ENCODE measurements at regions not wholly inside any gene's neighbourhood (a gene's known extent, or its start where the extent isn't known, plus 50 kb on each side); places are given as distances from the start of the nearest gene placed in this dataset.

GRCh38 chr14:29030970-29031369, 264.4 kb downstream of the FOXG1 start:
- intact Hi-C loops (cut with micrococcal nuclease), result no loop called here
- H3K36me3 Mint-ChIP-seq, result no peaks in the 10 kb centered on the region
- H3K27me3 Mint-ChIP-seq (ENCODE audit: low read depth in 3 of 3), result no peaks in the 10 kb centered on the region
- H3K27ac ChIP-seq (ENCODE audit: low read depth in 1 of 2, low read length in 2 of 2), result no peak overlapping the region
- H3K9ac ChIP-seq (ENCODE audit: insufficient read depth, low read length, poor library complexity, severe bottlenecking), result no peak overlapping the region
- no peak overlapping the region for H3K4me2 ChIP-seq (replicated peaks; ENCODE audit: extremely low read depth, low read length, poor library complexity, severe bottlenecking)
- H3K9me3 Mint-ChIP-seq, result peaks cover 0 to 8% (median 4%) of the 10 kb centered on the region in 7 donors
- DNase-seq, result no peak
- peaks cover 0 to 4% of the 10 kb centered on the region in 2 donors for H3K9me3 ChIP-seq (replicated peaks in 1 of 2; ENCODE audit: control insufficient read depth in 1 of 2, insufficient read depth in 1 of 2, low read length in 2 of 2)
- no peaks in the 10 kb centered on the region for H3K79me2 ChIP-seq (ENCODE audit: insufficient read depth, low read length)
- H2AFZ ChIP-seq (ENCODE audit: insufficient read depth, low read depth, low read length, poor library complexity, severe bottlenecking), result no peak overlapping the region
- H3K4me3 ChIP-seq (replicated peaks in 1 of 3; ENCODE audit: low read depth in 2 of 3, low read length in 3 of 3), result no peak overlapping the region
- no peak overlapping the region for H3K27ac Mint-ChIP-seq
- TF ChIP-seq CTCF (IDR thresholded peaks at IDR 0.05), result no peak
- H4K20me1 ChIP-seq (ENCODE audit: insufficient read depth, low read length), result no peaks in the 10 kb centered on the region
- no peaks in the 10 kb centered on the region for H3K4me1 Mint-ChIP-seq
- no peaks in the 10 kb centered on the region for H3K4me1 ChIP-seq (ENCODE audit: control insufficient read depth in 1 of 2, insufficient read depth in 2 of 2, low read length in 2 of 2)
- no CpG with 5 or more reads among the region's 2 CpGs for WGBS (ENCODE audit: insufficient coverage)
- H3K27me3 ChIP-seq (ENCODE audit: control insufficient read depth in 2 of 2, insufficient read depth in 2 of 2, low read length in 2 of 2), result no peaks in the 10 kb centered on the region
- no peak overlapping the region for H3K4me3 Mint-ChIP-seq
- H3K36me3 ChIP-seq (replicated peaks in 1 of 2; ENCODE audit: control insufficient read depth in 1 of 2, insufficient read depth in 2 of 2, low read length in 2 of 2), result no peaks in the 10 kb centered on the region

- Mint-ChIP-seq H3K27me3 (ENCODE audit: low read depth in 3 of 3) (no peaks in the 10 kb centered on the region), H3K36me3 (no peaks in the 10 kb centered on the region), H3K9me3 (no peaks in the 10 kb centered on the region), H3K4me1 (no peaks in the 10 kb centered on the region), H3K27ac (no peak overlapping the region), H3K4me3 (no peak overlapping the region)
- Histone ChIP-seq H3K27me3 (ENCODE audit: control insufficient read depth in 2 of 2, insufficient read depth in 2 of 2, low read length in 2 of 2) (no peaks in the 10 kb centered on the region), H3K9ac (ENCODE audit: insufficient read depth, low read length, poor library complexity, severe bottlenecking) (no peak overlapping the region), H3K27ac (ENCODE audit: low read depth in 1 of 2, low read length in 2 of 2) (no peak overlapping the region), H4K20me1 (ENCODE audit: insufficient read depth, low read length) (no peaks in the 10 kb centered on the region), H3K79me2 (ENCODE audit: insufficient read depth, low read length) (no peaks in the 10 kb centered on the region), H2AFZ (ENCODE audit: insufficient read depth, low read depth, low read length, poor library complexity, severe bottlenecking) (no peak overlapping the region), H3K4me1 (ENCODE audit: control insufficient read depth in 1 of 2, insufficient read depth in 2 of 2, low read length in 2 of 2) (no peaks in the 10 kb centered on the region), H3K9me3 (replicated peaks in 1 of 2; ENCODE audit: control insufficient read depth in 1 of 2, insufficient read depth in 1 of 2, low read length in 2 of 2) (no peaks in the 10 kb centered on the region), H3K36me3 (replicated peaks in 1 of 2; ENCODE audit: control insufficient read depth in 1 of 2, insufficient read depth in 2 of 2, low read length in 2 of 2) (no peaks in the 10 kb centered on the region), H3K4me3 (replicated peaks in 1 of 3; ENCODE audit: low read depth in 2 of 3, low read length in 3 of 3) (no peak overlapping the region), H3K4me2 (replicated peaks; ENCODE audit: extremely low read depth, low read length, poor library complexity, severe bottlenecking) (no peak overlapping the region)
- no CpG with 5 or more reads among the region's 3 CpGs for WGBS (ENCODE audit: insufficient coverage)
- no peak for TF ChIP-seq CTCF (IDR thresholded peaks at IDR 0.05)
- intact Hi-C loops (cut with micrococcal nuclease), result no loop called here
- DNase-seq, result no peak
Observed at GRCh38 chr14:29035134-29035533, 268.5 kb downstream of the FOXG1 start.
